GM21737 (cell line): ENCODE measurements at regions not wholly inside any gene's neighbourhood (a gene's known extent, or its start where the extent isn't known, plus 50 kb on each side); places are given as distances from the start of the nearest gene placed in this dataset.

ENCODE experiments used
- ATAC-seq: cut with Tn5 transposase; IDR thresholded peaks from one replicate; pipeline ENCODE4 v1.9.1; 2021; ENCODE audit warnings: mild to moderate bottlenecking, moderate library complexity; ENCODE audit not compliant: unreplicated experiment

- no peak for ATAC-seq
Measured at GRCh38 chr6:119479860-119480655, 130.5 kb upstream of the MAN1A1 start.

- peak; percentile 87 for ATAC-seq
Measured at GRCh38 chr6:119476554-119476953, 127.0 kb upstream of the MAN1A1 start.

GRCh38 chr6:119476024-119476423, 126.5 kb upstream of the MAN1A1 start:
- ATAC-seq = no peak

GRCh38 chr6:119470893-119471542, 121.5 kb upstream of the MAN1A1 start:
- no peak for ATAC-seq

- ATAC-seq = no peak
Measured at GRCh38 chr6:119467488-119468081, 118.0 kb upstream of the MAN1A1 start.

GRCh38 chr6:119466226-119466625, 116.7 kb upstream of the MAN1A1 start:
- ATAC-seq = no peak

GRCh38 chr6:119463081-119463626, 113.6 kb upstream of the MAN1A1 start:
- peak; percentile 77 for ATAC-seq

- no peak for ATAC-seq
Measured at GRCh38 chr6:119461187-119461586, 111.6 kb upstream of the MAN1A1 start.

GRCh38 chr6:119459207-119459974, 109.8 kb upstream of the MAN1A1 start:
- peak; percentile 64 for ATAC-seq

- ATAC-seq = no peak
Measured at GRCh38 chr6:119454714-119455113, 105.2 kb upstream of the MAN1A1 start.

GRCh38 chr6:119453242-119454200, 104.0 kb upstream of the MAN1A1 start:
- no peak for ATAC-seq

- no peak for ATAC-seq
Measured at GRCh38 chr6:119449331-119450156, 100.0 kb upstream of the MAN1A1 start.

- no peak for ATAC-seq
Measured at GRCh38 chr6:119447921-119448320, 98.4 kb upstream of the MAN1A1 start.

- no peak for ATAC-seq
Measured at GRCh38 chr6:119446609-119447008, 97.0 kb upstream of the MAN1A1 start.

GRCh38 chr6:119446115-119446554, 96.6 kb upstream of the MAN1A1 start:
- no peak for ATAC-seq

- ATAC-seq = no peak
Measured at GRCh38 chr6:119445666-119446065, 96.1 kb upstream of the MAN1A1 start.

- peak; percentile 57 for ATAC-seq
Measured at GRCh38 chr6:119444642-119445557, 95.3 kb upstream of the MAN1A1 start.
